NCI-H526 (cell line): ENCODE measurements at regions not wholly inside any gene's neighbourhood (a gene's known extent, or its start where the extent isn't known, plus 50 kb on each side); places are given as distances from the start of the nearest gene placed in this dataset.
"Not testable (repeated sequence)": the region's sequence is repeated elsewhere in the genome, so short reads cannot be mapped to it uniquely, and the experiment has no call there.

Experiments
- DNase-seq, 2 experiments: peaks; one replicate each; lab custom pipeline; 2025; lab: John Stamatoyannopoulos, UW

DNA sequence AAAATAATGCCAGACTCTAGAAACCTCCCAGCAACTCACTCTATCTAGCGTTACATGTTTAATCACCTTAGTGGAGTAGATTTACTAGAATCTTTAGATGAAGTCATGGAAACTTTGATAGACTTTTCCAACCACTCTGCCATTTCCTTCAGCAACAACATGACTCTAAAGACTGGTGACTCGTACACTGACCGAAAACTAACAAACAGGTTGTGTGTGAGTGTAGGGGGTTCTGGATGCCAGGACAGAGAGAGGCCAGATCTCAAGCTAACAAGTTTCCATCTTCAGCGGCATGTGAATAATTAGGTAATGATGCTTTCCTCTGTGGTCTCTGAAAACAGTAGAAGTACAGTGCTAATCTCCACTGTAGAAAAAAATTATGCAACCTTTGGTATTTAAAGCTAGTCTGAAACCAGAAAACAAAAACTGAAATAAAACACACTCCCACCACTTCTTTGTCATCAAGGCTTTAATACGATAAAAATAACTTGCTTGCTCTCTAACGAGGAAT, 286.4 kb downstream of the PRDM5 start:
- no peak for DNase-seq

DNA sequence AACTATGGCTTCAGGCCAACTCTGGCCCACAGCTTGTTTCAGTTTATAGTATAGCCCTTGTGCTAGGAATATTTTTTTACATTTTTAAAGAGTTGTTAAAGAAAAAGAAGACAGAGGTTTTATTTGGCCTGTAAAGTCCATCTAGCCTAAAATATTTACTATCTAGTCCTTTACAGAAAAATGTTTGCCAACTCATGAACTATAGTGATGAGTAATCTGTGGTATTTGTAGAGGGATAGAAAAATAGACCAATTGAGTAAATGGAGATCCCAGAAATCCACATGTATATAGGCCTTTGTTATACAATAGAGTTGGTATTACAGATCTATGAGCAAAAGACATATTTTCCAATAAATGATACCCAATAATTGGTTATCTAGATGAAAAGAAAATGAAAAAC, 288.7 kb downstream of the PRDM5 start:
- DNase-seq: no peak

DNA sequence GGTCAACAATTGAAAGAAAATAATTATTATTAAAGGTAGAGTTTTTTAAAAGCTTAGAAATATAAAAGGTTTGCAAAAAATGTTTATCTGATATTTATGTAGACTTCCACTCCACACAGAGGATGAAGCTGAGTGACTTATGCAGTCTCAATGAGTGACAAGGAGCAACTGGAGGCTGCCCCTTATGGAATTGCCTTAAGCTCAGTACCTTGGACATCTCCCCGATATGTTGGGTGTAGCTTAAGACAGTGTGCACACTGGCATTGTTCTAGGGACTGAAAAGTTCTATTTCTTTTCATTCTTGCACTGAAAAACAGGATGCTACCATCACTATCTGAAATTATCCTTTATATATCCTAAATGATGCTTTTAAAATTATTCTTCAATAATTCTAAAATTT, 292.1 kb downstream of the PRDM5 start:
- no peak for DNase-seq

GRCh38 chr4:120629546-120630108, 292.9 kb downstream of the PRDM5 start:
- no peak for DNase-seq

GRCh38 chr4:120622601-120623000, 299.9 kb downstream of the PRDM5 start:
- DNase-seq: no peak

DNA sequence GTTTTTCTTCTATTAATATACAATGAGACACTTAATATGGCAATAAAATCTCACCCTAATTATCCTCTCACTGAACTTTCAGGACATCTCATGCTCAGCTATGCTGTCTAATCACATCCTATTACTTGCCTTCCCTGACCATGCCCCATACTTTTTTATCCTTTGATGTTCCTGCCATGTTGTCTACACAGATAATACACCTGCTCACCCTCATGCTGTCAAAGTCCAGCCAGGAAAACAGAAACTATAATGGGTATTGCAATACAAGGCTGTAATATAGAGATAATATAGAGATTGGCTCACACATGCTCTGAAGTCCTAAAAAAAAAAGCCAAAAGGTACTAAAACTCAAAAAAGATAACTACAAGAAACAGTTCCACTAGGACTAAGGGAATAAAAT, 305.4 kb downstream of the PRDM5 start:
- DNase-seq: no peak

DNA sequence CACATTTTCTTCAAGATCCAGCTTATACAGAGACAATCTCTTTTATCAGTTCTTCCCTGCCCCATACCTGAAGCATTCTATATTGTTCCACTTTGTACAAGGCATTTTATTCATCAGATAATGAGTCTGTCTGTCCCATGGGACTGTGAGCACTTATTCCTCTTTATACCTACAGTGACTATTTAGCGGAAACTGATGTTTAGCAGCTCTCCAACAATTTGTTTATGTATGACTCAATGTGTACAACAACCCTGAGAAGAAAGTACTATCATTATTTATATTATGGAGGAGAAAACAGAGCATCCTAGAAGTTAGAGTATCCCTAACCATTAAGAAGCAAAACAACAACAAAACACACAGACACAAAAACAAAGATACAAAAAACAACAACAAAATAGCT, 306.5 kb downstream of the PRDM5 start:
- no peak for DNase-seq

DNA sequence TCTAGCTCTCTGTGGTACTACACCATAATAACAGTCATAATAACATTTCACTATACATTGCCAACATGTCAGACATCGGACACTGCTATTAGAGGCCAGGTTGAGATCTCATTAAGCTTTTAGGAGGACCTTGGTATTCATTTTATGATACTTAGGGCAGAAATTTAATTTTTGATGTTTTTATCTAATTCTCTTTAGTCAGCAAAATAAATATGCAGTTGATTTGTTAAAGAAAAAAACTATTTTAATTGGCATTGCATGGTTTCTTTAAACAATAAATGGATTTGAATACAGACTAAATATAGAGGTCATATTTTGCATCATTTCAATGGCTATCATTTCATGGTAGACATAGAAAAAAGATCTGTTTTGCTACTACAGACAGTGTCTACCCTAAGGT, 308.7 kb downstream of the PRDM5 start:
- no peak for DNase-seq

DNA sequence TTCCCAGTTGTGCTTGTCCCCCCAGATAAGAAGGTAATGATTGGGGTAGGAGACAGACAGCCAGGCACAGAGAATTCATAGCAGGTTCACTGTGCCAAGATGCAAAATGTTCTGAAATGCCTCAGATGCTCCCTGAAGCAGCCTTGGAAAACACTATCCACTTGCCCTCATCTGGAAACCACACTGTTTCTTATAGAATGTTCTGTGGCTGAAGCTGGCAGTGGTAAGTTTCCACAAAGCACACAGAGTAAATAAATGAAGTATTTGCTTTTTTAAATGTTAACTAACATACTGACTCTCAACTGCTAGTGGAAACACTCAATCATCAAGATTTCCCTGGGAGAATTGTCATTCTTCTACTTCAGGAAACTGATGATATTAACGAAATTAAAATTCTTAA, 311.4 kb downstream of the PRDM5 start:
- no peak for DNase-seq

- no peak for DNase-seq
Measured at GRCh38 chr4:120591038-120591437, 331.5 kb downstream of the PRDM5 start.

GRCh38 chr4:120589787-120590186, 332.7 kb downstream of the PRDM5 start:
- DNase-seq: no peak

DNA sequence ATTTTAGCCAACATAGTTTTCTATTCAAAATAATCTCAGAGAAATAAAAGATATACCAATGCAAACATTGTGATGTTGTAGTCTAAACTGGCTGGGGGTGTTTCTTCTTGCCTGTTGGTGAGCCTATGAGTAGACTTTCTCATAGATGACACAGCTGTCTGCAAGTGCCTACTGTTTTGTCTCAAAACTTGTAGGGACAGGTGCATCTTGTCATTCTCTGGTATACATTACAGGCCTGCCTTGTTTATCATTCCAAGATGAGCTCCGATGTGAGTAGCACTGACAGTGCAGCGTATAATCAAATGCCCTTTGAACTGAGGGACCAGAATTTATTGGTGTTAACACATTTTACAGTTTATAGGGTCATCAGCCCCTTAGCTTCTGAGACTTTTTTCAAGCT, 353.8 kb downstream of the PRDM5 start:
- DNase-seq: no peak

DNA sequence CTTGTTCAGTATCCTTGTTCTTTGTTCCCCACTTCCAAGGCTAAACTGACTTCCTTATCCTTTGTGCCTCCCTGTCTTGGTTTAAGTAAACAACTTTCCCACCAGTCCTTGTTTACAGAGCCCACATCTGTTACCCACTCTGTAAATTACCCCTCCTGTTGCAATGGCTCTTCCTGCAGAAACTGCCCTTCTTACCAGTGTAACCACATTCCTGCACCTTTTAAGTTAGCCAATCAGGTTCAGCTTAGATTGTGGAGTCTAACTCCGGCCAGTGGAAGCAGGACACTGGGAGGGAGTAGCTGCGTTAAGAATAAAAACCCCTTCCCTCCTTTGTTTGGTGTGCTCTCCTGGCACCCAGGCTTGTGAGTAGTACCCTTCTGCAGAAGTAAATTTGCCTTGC, 360.9 kb downstream of the PRDM5 start:
- no peak for DNase-seq

DNA sequence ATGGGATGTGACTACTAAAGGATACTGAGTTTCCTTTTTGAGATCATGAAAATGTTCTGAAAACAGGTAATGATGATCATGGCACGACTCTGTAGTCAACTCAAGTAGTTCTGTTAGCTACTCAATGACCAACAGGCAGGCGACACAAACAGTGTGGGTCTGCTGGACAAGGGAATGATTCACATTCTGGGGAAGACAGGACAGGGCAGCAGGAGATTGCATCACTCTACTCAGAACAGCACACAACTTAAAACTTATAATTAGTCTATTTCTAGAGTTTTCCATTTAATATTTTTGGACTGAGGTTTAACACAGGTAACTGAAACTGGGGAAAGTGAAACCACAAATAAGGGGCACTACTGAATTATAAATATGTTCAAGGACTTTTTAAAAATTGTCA, 365.2 kb downstream of the PRDM5 start:
- DNase-seq: no peak

GRCh38 chr4:120555058-120555457, 367.5 kb downstream of the PRDM5 start:
- DNase-seq: no peak

- DNase-seq: no peak
Measured at GRCh38 chr4:120554086-120554485, 368.4 kb downstream of the PRDM5 start.

DNA sequence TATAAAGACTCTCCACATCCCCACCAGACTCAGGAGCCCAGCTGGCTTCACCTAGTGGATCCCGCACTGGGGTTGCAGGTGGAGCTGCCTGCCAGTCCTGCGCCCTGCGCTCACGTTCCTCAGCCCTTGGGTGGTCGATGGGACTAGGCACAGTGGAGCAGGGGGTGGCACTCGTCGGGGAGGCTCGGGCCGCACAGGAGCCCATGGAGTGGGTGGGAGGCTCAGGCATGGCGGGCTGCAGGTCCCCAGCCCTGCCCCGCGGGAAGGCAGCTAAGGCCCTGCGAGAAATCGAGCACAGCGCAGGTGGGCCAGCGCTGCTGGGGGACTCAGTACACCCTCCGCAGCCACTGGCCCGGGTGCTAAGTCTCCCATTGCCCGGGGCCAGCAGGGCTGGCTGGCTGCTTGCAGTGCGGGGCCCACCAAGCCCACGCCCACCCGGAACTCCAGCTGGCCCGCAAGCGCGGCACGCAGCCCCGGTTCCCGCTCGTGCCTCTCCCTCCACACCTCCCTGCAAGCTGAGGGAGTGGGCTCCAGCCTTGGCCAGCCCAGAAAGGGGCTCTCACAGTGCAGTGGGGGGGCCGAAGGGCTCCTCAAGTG, 371.8 kb downstream of the PRDM5 start:
- not testable (repeated sequence) for DNase-seq

- DNase-seq: no peak
Measured at GRCh38 chr4:120549011-120549570, 373.4 kb downstream of the PRDM5 start.

DNA sequence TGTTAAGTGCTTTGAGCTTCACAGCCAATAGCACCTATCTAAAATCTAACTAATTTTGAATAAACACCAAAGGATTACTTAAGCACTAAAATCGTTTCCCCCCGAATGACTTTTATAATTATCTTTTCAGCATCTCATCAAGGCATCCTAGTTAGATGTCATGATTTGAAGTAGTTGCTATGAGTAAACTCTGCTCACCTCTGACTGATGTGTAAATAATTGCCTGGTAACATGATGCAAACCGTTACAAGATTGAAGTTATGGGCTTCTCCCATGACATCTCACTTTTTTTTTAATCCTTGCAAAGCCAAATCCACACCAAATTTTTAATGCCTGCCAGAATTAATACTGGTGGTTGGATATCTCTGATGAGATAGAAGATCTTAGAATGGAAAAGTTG, 377.1 kb downstream of the PRDM5 start:
- no peak for DNase-seq

- no peak for DNase-seq
Measured at GRCh38 chr4:120544838-120545237, 377.7 kb downstream of the PRDM5 start.

DNA sequence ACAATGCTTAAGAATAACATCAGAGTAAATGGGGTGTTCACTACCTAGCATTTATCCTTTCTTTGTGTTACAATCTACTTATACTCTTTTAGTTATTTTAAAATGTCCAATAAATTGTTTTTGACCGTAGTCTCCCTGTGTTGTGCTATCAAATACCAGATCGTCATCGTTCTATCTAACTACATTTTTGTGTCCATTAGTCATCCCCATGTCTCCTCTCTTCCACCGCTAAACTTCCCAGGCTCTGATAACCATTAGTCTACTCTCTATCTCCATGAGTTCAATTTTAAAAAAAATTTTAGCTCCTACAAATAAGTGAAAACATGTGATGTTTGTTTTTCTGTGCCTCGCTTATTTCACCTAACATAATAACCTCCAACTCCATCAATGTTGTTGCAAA, 381.9 kb downstream of the PRDM5 start:
- no peak for DNase-seq

DNA sequence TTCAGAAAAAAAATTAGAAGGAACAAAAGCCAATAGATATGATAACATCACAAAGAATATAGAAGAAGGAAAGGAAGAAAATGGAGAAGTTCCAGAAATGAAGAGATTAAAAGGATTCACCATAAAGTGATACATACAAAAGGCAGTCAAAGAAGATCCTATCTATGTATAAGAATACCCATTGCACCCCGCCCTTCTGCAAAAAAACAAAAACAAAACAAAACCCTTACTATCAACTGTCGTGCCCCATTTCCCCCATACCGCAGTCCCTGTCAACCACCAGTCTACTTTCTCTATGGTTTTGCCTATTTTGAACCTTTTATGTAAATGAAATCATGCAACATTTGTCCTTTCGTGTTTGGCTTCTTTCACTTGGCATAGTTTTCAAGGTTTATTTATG, 385.6 kb downstream of the PRDM5 start:
- DNase-seq: no peak

GRCh38 chr4:120528428-120528827, 394.1 kb downstream of the PRDM5 start:
- DNase-seq: no peak

- no peak for DNase-seq
Measured at GRCh38 chr4:120526033-120526432, 396.5 kb downstream of the PRDM5 start.
